Caco-2 (cell line): ENCODE measurements at regions not wholly inside any gene's neighbourhood (a gene's known extent, or its start where the extent isn't known, plus 50 kb on each side); places are given as distances from the start of the nearest gene placed in this dataset.

Experiments used
- BruUV-seq: library from RNA; stranded (reverse); fragments of 400-500 nt; replicated peaks from 2 replicates; lab custom pipeline; 2021; lab: Mats Ljungman, UMichigan
- CTCF ChIA-PET: fragments of 300-600 bp; sonication (Branson Sonifier 250); formaldehyde crosslinking; loops from one replicate; lab custom pipeline; 2022; ENCODE audit warnings: antibody characterized with exemption; lab: Charles Lee
- POLR2A ChIA-PET: fragments of 300-600 bp; sonication (Branson Sonifier 250); formaldehyde crosslinking; loops from one replicate; lab custom pipeline; 2022; ENCODE audit warnings: antibody characterized with exemption; lab: Charles Lee
- DNase-seq, 2 experiments: peaks; one replicate each; pipeline versions ENCODE4 v3.0.0 to v3.0.0-alpha.2; 2020 to 2022
- H3K27me3 ChIP-seq: replicated peaks from 2 replicates; pipeline ENCODE4 v1.6.0; 2011; ENCODE audit warnings: low read length; ENCODE audit not compliant: control insufficient read depth, insufficient read depth
- H3K36me3 ChIP-seq: 2 replicates; pipeline ENCODE4 v1.5.1; 2011; ENCODE audit warnings: low read length; ENCODE audit not compliant: control insufficient read depth, insufficient read depth
- H3K4me1 ChIP-seq: fragments of 250-450 bp; sonication (Bioruptor Pico); 2 replicates; pipeline ENCODE4 v1.5.1; 2020; ENCODE audit warnings: mild to moderate bottlenecking
- H3K4me3 ChIP-seq: 2 replicates; pipeline ENCODE4 v1.5.1; 2011; ENCODE audit warnings: low read depth, mild to moderate bottlenecking, control low read depth, low read length
- H3K9me3 ChIP-seq: fragments of 250-450 bp; sonication (Bioruptor Pico); 2 replicates; pipeline ENCODE4 v1.5.1; 2020; ENCODE audit warnings: mild to moderate bottlenecking, moderate library complexity
- H3K27ac Mint-ChIP-seq: one replicate; pipeline ENCODE4 v1.8.0; 2022; ENCODE audit warnings: mixed read lengths; ENCODE audit not compliant: unreplicated experiment
- H3K27me3 Mint-ChIP-seq: one replicate; pipeline ENCODE4 v1.8.0; 2022; ENCODE audit warnings: mixed read lengths; ENCODE audit not compliant: insufficient read depth, unreplicated experiment
- H3K36me3 Mint-ChIP-seq: one replicate; pipeline ENCODE4 v1.8.0; 2022; ENCODE audit warnings: mild to moderate bottlenecking, mixed read lengths; ENCODE audit not compliant: insufficient read depth, unreplicated experiment
- H3K4me1 Mint-ChIP-seq: one replicate; pipeline ENCODE4 v1.8.0; 2022; ENCODE audit warnings: low read depth, mixed read lengths; ENCODE audit not compliant: unreplicated experiment
- H3K4me3 Mint-ChIP-seq: one replicate; pipeline ENCODE4 v1.8.0; 2022; ENCODE audit warnings: mild to moderate bottlenecking, moderate library complexity, mixed read lengths; ENCODE audit not compliant: unreplicated experiment
- H3K9me3 Mint-ChIP-seq: one replicate; pipeline ENCODE4 v1.8.0; 2022; ENCODE audit warnings: mixed read lengths; ENCODE audit not compliant: unreplicated experiment
- intact Hi-C: fragments of 100-400 bp; cut with micrococcal nuclease; formaldehyde crosslinking; loops from one replicate; pipeline ENCODE4 v1.10.0; 2022; ENCODE audit not compliant: unreplicated experiment
- TF ChIP-seq, protein P1 (sequence below), 2 experiments: fragments of 200-600 bp in 1 of 2; IDR thresholded peaks; 1 replicate in 1 of 2; 2 replicates in 1 of 2; pipeline versions ENCODE4 v1.5.1 to v1.8.0; 2011 to 2022; ENCODE audit warnings: antibody characterized with exemption in 1 of 2, control low read depth in 1 of 2, inconsistent platforms in 1 of 2, low read depth in 1 of 2, low read length in 1 of 2, mild to moderate bottlenecking in 1 of 2, moderate library complexity in 1 of 2; ENCODE audit not compliant: insufficient read depth in 1 of 2, severe bottlenecking in 1 of 2, unreplicated experiment in 1 of 2

DNA sequence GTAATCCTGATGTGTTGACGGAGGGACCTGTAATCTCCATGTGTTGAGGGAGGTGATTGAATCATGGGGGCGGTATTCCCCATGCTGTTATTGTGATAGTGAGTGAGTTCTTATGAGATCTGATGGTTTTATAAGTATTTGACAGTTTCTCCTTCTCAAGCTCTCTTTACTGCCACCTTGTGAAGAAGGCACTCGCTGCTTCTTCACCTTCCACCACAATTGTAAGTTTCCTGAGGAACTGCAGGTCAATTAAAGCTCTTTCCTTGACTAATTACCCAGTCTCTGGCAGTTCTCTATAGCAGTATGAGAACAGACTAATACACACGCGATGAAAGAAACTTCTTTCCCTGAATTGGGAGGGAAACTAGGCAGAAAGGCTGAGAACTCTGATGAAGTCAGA, 141.1 kb upstream of the RAD23B start:
- intact Hi-C loops: loop anchor here (5.0 to 10.0 kb wide), 2 partner anchors 280 to 507 kb away; partner anchors contain the start of gene ZNF462

DNA sequence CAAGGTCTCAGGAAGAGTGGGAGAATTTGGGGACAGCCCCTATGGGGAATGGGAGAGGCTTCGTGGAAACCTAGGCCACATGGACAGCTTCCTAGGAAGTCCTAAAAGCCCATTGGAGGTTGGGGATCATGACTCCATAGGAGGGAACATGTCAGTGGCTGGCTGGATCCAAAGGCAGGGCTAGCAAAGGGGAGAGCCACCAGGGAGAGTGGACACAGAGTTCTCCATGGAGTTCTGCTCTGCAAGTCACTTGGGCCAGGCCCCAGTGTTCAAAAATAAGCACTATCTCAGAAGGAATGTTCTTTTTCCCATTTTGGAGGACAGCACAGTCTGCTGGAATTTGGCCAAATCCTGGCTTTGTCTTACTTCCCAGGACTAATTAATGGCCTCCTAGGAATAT, 140.6 kb upstream of the RAD23B start:
- no peak for DNase-seq
- Mint-ChIP-seq H3K27ac (no peak overlapping the region), H3K4me3 (no peak overlapping the region), H3K27me3 (peaks cover 10% of the 10 kb centered on the region), H3K36me3 (no peaks in the 10 kb centered on the region), H3K4me1 (peaks cover 9% of the 10 kb centered on the region), H3K9me3 (no peaks in the 10 kb centered on the region)
- Histone ChIP-seq H3K4me1 (no peaks in the 10 kb centered on the region; the same call in 1 of the 2 replicates), H3K36me3 (no peaks in the 10 kb centered on the region), H3K4me3 (no peak overlapping the region), H3K9me3 (no peaks in the 10 kb centered on the region), H3K27me3 (no peaks in the 10 kb centered on the region)
- ChIA-PET POLR2A (no interaction called here), CTCF (interaction anchor here (1.0 kb wide), 1 partner anchor 22 kb away, joined by 3 read pairs; no protein-coding TSS in a partner anchor)
- TF ChIP-seq, protein P1, sequence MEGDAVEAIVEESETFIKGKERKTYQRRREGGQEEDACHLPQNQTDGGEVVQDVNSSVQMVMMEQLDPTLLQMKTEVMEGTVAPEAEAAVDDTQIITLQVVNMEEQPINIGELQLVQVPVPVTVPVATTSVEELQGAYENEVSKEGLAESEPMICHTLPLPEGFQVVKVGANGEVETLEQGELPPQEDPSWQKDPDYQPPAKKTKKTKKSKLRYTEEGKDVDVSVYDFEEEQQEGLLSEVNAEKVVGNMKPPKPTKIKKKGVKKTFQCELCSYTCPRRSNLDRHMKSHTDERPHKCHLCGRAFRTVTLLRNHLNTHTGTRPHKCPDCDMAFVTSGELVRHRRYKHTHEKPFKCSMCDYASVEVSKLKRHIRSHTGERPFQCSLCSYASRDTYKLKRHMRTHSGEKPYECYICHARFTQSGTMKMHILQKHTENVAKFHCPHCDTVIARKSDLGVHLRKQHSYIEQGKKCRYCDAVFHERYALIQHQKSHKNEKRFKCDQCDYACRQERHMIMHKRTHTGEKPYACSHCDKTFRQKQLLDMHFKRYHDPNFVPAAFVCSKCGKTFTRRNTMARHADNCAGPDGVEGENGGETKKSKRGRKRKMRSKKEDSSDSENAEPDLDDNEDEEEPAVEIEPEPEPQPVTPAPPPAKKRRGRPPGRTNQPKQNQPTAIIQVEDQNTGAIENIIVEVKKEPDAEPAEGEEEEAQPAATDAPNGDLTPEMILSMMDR (IDR thresholded peaks at IDR 0.05; ENCODE audit: insufficient read depth in 1 of 2, low read depth in 1 of 2, low read length in 1 of 2, severe bottlenecking in 1 of 2, unreplicated experiment in 1 of 2): no peak
- intact Hi-C loops: loop anchor here (5.0 to 10.0 kb wide), 2 partner anchors 280 to 508 kb away; partner anchors contain the start of gene ZNF462
- no TSS peak for BruUV-seq

More for the DNA sequence above, 141.1 kb upstream of the RAD23B start:
- H3K36me3 ChIP-seq: no peaks in the 10 kb centered on the region
- H3K9me3 Mint-ChIP-seq: no peaks in the 10 kb centered on the region
- TF ChIP-seq, protein P1 (IDR thresholded peaks at IDR 0.05; ENCODE audit: insufficient read depth in 1 of 2, low read depth in 1 of 2, low read length in 1 of 2, severe bottlenecking in 1 of 2, unreplicated experiment in 1 of 2): peak; percentile 39 to 55
- ChIA-PET POLR2A (no interaction called here), CTCF (interaction anchor here (0.6 to 1.0 kb wide), 2 partner anchors 13 to 22 kb away, joined by 3 read pairs; no protein-coding TSS in a partner anchor)
- peak in 1 of 2 experiments; percentile 19 for DNase-seq
- peaks cover 9% of the 10 kb centered on the region for H3K4me1 Mint-ChIP-seq
- no peaks in the 10 kb centered on the region for H3K27me3 ChIP-seq
- H3K4me3 ChIP-seq: no peak overlapping the region
- H3K27ac Mint-ChIP-seq: no peak overlapping the region
- H3K36me3 Mint-ChIP-seq: no peaks in the 10 kb centered on the region
- H3K4me1 ChIP-seq: no peaks in the 10 kb centered on the region; the same call in 1 of the 2 replicates
- no peak overlapping the region for H3K4me3 Mint-ChIP-seq
- no TSS peak for BruUV-seq
- H3K27me3 Mint-ChIP-seq: peaks cover 10% of the 10 kb centered on the region
- H3K9me3 ChIP-seq: no peaks in the 10 kb centered on the region

DNA sequence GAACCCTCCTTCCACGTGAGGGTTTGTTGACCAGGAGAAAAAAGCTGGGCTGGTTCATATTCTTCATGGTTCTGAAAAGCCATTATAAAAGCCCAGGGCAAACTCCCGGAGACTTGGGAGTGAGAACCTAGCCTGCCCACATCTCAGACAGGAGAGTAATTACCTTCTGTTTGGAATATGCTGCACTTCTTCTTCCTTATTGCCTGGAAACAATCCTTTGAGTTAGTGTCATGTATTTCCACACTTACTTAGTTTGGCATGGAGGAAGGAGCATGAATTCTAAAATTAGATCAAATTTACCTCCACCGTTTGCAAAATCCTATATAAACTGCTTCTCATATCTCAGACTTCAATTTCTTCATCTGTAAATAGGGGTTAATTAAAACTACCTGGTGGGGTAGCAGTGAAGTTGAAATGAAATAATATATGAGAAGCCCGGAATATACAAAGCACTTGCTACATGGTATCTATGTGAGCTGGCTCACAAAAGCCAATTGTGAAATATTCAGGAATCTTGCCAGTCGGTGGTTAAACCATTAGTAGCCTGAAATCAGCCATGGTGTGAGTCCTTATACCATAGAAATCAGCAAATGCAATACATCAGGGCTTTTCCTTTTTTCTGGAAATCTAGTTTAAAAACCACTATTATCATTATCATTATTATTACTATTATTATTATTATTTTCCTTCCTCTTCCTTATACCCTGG, 140.0 kb upstream of the RAD23B start:
- CTCF ChIA-PET: no interaction called here
- DNase-seq: no peak
- BruUV-seq: no TSS peak
- POLR2A ChIA-PET: no interaction called here
- Mint-ChIP-seq H3K27ac (no peak overlapping the region), H3K27me3 (peaks cover 10% of the 10 kb centered on the region), H3K36me3 (no peaks in the 10 kb centered on the region), H3K4me1 (peaks cover 9% of the 10 kb centered on the region), H3K4me3 (no peak overlapping the region), H3K9me3 (no peaks in the 10 kb centered on the region)
- TF ChIP-seq, protein P1 (IDR thresholded peaks at IDR 0.05; ENCODE audit: insufficient read depth in 1 of 2, low read depth in 1 of 2, low read length in 1 of 2, severe bottlenecking in 1 of 2, unreplicated experiment in 1 of 2): no peak
- H3K4me3 ChIP-seq: no peak overlapping the region
- intact Hi-C loops: loop anchor here (5.0 to 10.0 kb wide), 2 partner anchors 281 to 508 kb away; partner anchors contain the start of gene ZNF462
- H3K27me3 ChIP-seq: no peaks in the 10 kb centered on the region
- H3K36me3 ChIP-seq: no peaks in the 10 kb centered on the region
- H3K9me3 ChIP-seq: no peaks in the 10 kb centered on the region
- H3K4me1 ChIP-seq: no peaks in the 10 kb centered on the region
